GM12873 (cell line): ENCODE measurements at regions not wholly inside any gene's neighbourhood (a gene's known extent, or its start where the extent isn't known, plus 50 kb on each side); places are given as distances from the start of the nearest gene placed in this dataset.

Source experiments
- TF ChIP-seq, protein P1 (sequence below): IDR thresholded peaks from 2 replicates; pipeline ENCODE4 v1.5.1; 2012; ENCODE audit warnings: low read depth, mild to moderate bottlenecking, moderate library complexity, low read length, control low read depth; ENCODE audit not compliant: insufficient read depth; ENCODE audit errors: missing control alignments

GRCh38 chr2:56565143-56565542 is 381.4 kb downstream of the CCDC85A start:
- TF ChIP-seq, protein P1, sequence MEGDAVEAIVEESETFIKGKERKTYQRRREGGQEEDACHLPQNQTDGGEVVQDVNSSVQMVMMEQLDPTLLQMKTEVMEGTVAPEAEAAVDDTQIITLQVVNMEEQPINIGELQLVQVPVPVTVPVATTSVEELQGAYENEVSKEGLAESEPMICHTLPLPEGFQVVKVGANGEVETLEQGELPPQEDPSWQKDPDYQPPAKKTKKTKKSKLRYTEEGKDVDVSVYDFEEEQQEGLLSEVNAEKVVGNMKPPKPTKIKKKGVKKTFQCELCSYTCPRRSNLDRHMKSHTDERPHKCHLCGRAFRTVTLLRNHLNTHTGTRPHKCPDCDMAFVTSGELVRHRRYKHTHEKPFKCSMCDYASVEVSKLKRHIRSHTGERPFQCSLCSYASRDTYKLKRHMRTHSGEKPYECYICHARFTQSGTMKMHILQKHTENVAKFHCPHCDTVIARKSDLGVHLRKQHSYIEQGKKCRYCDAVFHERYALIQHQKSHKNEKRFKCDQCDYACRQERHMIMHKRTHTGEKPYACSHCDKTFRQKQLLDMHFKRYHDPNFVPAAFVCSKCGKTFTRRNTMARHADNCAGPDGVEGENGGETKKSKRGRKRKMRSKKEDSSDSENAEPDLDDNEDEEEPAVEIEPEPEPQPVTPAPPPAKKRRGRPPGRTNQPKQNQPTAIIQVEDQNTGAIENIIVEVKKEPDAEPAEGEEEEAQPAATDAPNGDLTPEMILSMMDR: no peak

- TF ChIP-seq, protein P1: no peak
These were observed 387.3 kb downstream of the CCDC85A start for GRCh38 chr2:56571074-56571473.

DNA sequence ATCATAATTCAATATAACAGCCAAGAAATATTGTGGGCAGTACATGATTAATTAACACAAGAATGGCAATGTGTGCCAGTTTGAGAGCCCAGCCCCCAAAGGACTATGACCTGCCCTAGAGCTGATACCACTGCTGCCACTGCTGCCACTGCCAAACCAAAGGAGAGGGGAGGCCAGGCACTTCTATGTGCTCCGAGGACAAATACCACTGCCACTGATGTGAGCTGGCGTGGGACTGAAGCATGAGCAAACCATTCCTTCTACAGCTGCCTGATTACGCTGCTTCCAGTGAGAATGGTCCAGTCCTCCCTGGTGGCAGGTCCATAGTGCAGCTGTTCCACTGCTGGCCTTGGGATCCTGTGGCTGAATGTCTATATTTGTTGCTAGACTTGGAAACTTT is 392.2 kb downstream of the CCDC85A start:
- TF ChIP-seq, protein P1: no peak

GRCh38 chr2:56580242-56580641 is 396.5 kb downstream of the CCDC85A start:
- TF ChIP-seq, protein P1: no peak

- TF ChIP-seq, protein P1: no peak
These were observed 398.8 kb downstream of the CCDC85A start for GRCh38 chr2:56582570-56582969.

DNA sequence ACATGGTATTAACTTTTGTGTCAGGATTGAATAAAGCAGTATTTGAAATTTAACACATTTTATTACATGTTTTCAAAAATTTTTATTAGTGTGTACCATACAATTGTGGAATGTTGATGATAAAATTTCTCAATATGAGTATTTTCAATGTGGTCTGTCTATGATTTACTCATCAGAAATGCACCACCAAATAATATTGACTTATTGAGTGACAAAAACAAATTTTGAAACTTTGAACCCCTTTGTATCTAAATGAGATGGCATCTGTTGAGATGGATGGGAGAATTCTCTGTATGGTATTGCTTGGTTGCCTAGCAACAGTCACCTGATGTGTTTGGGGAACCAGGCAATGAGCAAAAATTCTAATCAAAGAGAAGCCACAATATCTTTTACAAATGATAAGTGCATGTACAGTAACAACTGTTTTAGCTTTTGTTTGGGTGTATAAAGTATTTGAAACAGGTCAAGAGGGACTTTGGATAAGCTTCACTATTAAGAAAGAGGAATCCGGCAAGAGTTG is 400.1 kb downstream of the CCDC85A start:
- TF ChIP-seq, protein P1: no peak

DNA sequence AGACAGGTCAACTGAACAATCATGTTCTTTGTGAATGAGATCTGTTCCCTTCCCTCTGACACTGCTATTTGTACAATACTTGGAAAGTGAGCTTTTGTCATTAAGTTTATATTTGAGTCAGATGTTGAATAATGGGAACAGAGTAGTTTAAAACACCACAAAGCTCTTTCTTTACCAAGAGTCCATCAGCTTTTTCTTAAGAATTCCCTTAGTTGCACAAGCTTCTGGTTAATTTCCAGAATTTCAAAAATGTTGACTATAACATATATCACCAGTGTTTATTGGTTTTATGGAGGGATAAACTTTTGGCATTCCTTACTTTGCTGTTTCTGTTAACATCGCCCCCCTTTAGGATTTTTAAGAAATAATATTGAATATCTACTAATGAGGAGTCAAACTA is 403.7 kb downstream of the CCDC85A start:
- TF ChIP-seq, protein P1: no peak

DNA sequence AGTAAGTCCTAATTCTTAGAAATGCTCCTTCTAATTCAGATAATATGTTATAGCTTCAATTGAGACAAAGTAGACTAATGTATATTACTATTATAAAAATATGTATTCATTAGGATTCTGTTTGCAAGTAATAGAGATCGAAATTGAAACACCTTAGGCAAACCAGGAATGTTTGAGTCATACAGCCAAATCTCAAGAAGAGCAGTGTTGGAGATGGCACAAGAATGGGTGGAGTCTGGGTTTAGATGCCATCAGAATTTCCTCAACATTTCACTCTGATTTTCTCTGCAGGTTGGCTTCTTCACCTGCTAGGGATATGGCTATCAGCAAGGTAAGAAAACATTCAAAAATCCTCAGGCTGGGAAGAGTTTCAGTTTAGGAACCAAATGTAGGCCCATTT is 405.4 kb downstream of the CCDC85A start:
- TF ChIP-seq, protein P1: no peak
